Mucosa of descending colon (tissue), 3 donors: ENCODE measurements at regions not wholly inside any gene's neighbourhood (a gene's known extent, or its start where the extent isn't known, plus 50 kb on each side); places are given as distances from the start of the nearest gene placed in this dataset.

Source experiments
- ATAC-seq: fragments of 200-7000 bp; cut with Tn5 transposase; one replicate; pipeline ENCODE4 v1.9.1; 2020; ENCODE audit warnings: mild to moderate bottlenecking, moderate library complexity
- DNase-seq, 3 donors: peaks; one replicate each; pipeline ENCODE4 v3.0.0-alpha.2; 2020
- H3K36me3 ChIP-seq: fragments of 200-600 bp; one replicate; pipeline ENCODE4 v1.8.0; 2021; ENCODE audit warnings: low read depth, mild to moderate bottlenecking
- H3K4me1 ChIP-seq: fragments of 200-600 bp; one replicate; pipeline ENCODE4 v1.8.0; 2021; ENCODE audit warnings: low read depth, mild to moderate bottlenecking
- H3K4me3 ChIP-seq: fragments of 200-600 bp; one replicate; pipeline ENCODE4 v1.8.0; 2021; ENCODE audit warnings: mild to moderate bottlenecking
- H3K9me3 ChIP-seq: fragments of 200-600 bp; one replicate; pipeline ENCODE4 v1.8.0; 2021; ENCODE audit warnings: mild to moderate bottlenecking
- CTCF ChIP-seq: fragments of 200-600 bp; IDR thresholded peaks from one replicate; pipeline ENCODE4 v1.8.0; 2022; ENCODE audit warnings: antibody characterized with exemption, mild to moderate bottlenecking
- intact Hi-C, 2 donors: fragments of 100-400 bp; cut with DNase I in 1 of 2; cut with micrococcal nuclease in 1 of 2; formaldehyde crosslinking; loops; one replicate each; pipeline versions ENCODE4 v1.11.0 to v1.11.1; 2022; cut with DNase I, micrococcal nuclease
- donor health status: DM: no; HTN: no; CAD: no; lungs with moderate emphysema.
- donor health status: DM: no; HTN: no; CAD: no.
- donor health status: DM: no; HTN: yes; CAD: no.

- ATAC-seq = no peak
- TF ChIP-seq CTCF = no peak
- Histone ChIP-seq H3K9me3 (no peaks in the 10 kb centered on the region), H3K4me1 (no peaks in the 10 kb centered on the region), H3K4me3 (no peak overlapping the region), H3K36me3 (no peaks in the 10 kb centered on the region)
- intact Hi-C loops = no loop called here
- DNase-seq = no peak
Observed at GRCh38 chr6:14575961-14576360, 458.4 kb downstream of the CD83 start.

DNA sequence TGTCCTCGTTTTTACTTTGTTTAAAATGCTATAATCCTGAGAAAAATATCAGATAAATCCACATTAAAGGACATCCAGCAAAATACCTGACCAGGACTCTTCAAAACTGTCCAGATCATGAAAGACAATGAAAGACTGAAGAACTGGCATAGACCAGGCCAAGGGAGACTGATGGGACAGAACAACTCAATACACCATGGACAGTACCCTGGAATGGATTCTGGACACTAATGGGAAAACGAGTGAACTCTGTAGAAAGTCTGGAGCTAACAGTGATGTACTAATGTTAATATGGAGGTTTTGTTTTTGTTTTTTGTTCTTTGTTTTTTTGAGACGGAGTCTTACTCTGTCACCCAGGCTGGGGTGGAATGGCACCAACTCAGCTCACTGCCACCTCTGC, 461.4 kb downstream of the CD83 start:
- ATAC-seq = no peak

GRCh38 chr6:14582749-14583148, 465.2 kb downstream of the CD83 start:
- intact Hi-C loops = no loop called here
- H3K4me3 ChIP-seq = no peak overlapping the region
- no peaks in the 10 kb centered on the region for H3K4me1 ChIP-seq
- ATAC-seq = no peak
- no peak for TF ChIP-seq CTCF
- no peaks in the 10 kb centered on the region for H3K9me3 ChIP-seq
- DNase-seq = no peak
- H3K36me3 ChIP-seq = no peaks in the 10 kb centered on the region

More for the DNA sequence above, 461.4 kb downstream of the CD83 start:
- Histone ChIP-seq H3K36me3 (no peaks in the 10 kb centered on the region), H3K4me1 (no peaks in the 10 kb centered on the region), H3K4me3 (no peak overlapping the region), H3K9me3 (no peaks in the 10 kb centered on the region)
- no peak for TF ChIP-seq CTCF
- intact Hi-C loops = no loop called here
- DNase-seq = no peak

- DNase-seq = no peak
- no peak for TF ChIP-seq CTCF
Observed at GRCh38 chr6:14583826-14584225, 466.3 kb downstream of the CD83 start.

DNA sequence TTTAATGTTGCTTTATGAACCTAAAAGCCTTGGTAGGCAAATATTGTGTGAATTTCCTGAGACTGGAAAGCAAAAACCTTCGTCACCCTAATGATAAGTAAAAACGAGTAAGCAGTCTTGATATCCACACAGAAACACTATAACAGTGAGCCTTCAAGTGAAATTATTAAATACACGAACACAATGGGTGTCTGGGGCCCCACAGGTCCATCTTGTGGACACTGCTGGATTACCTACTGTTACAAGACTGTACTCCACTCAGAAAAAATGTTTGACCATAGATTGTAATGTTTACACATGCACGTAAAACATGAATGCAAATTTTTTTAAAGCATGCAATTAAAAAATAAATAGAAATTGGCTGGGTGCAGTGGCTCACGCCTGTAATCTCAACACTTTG, 466.9 kb downstream of the CD83 start:
- TF ChIP-seq CTCF = no peak
- ATAC-seq (peak; percentile 69), DNase-seq (peak in 1 of 3 donors; percentile 35)
- Histone ChIP-seq H3K4me1 (no peaks in the 10 kb centered on the region), H3K36me3 (no peaks in the 10 kb centered on the region), H3K9me3 (no peaks in the 10 kb centered on the region), H3K4me3 (no peak overlapping the region)
- intact Hi-C loops = no loop called here

More at GRCh38 chr6:14583826-14584225, 466.3 kb downstream of the CD83 start:
- no peaks in the 10 kb centered on the region for H3K9me3 ChIP-seq
- H3K4me1 ChIP-seq = no peaks in the 10 kb centered on the region
- no peak for ATAC-seq
- no peaks in the 10 kb centered on the region for H3K36me3 ChIP-seq
- intact Hi-C loops = no loop called here
- no peak overlapping the region for H3K4me3 ChIP-seq

DNA sequence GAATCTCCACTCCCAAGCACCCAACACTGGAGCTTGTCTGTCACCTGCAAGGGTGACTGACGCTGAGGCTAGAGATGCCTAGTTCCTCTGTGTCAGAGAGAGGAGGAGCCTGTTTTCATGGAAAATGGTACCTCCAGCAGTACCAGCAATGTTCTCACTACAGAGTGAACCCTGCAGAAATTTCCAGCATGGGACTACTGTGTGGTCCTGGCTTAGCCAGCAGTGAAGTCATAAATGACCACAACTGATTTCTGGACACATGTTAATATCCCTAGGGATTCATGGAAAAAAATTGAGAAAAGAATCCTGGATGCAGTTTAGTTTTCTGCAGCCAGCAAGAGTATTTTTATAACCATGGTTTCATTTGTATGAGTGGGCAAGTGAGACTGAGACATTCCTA, 468.1 kb downstream of the CD83 start:
- intact Hi-C loops = no loop called here
- DNase-seq (no peak), ATAC-seq (no peak)
- Histone ChIP-seq H3K9me3 (no peaks in the 10 kb centered on the region), H3K36me3 (no peaks in the 10 kb centered on the region), H3K4me1 (no peaks in the 10 kb centered on the region), H3K4me3 (no peak overlapping the region)
- TF ChIP-seq CTCF = no peak
